ENCODE measurements at regions not wholly inside any gene's neighbourhood (a gene's known extent, or its start where the extent isn't known, plus 50 kb on each side); places are given as distances from the start of the nearest gene placed in this dataset.

DNA sequence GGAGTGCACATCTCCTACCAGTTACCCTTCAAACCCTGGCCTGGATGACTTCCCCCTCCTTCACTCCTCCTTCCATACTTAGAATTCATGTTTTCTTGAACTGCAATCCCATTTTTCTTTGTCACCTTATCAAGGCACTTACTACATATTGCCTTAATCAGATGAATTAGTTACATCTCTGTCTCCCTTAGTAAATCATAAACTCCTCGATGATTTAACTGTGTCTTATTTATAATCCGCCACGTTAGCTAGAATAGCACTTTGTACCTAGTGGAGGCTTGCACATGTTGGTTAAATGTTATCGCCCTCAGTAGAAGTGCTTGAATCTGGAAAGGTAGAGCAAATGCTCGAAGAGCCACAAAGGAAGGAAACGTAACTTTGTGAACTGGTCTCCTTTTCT, 94.7 kb upstream of the RAB11FIP2 start:
- POLR2A ChIA-PET, result no interaction called here
- H3K27ac ChIP-seq (ENCODE audit: low read depth in 2 of 2, low read length in 1 of 2), result no peak overlapping the region
- WGBS (ENCODE audit: low lambda C conversion rate), result 50% methylated on average over 6 of the region's 6 CpGs

DNA sequence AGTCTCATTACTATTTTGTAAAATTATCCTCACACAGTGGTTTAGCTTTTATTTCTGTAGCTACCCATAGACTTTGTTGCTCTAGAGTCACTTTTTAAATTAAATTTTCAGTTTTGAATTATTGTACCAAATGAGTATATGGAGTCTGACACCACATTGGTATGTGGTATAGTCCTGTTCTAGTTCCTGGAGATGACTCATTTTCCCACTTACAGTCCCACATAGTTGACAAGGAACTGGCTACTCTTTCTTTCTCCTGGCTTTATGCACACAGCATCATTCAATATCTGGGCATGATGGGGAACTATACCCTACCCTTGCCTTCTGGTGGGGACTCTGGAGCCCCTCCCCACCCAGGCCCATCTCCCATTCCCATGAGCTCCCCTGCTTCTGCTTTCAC, 92.6 kb upstream of the RAB11FIP2 start:
- ChIA-PET CTCF (no interaction called here), POLR2A (no interaction called here)

More for the DNA sequence above, 94.7 kb upstream of the RAB11FIP2 start:
- no peak overlapping the region for H3K4me2 ChIP-seq
- no peak overlapping the region for H2AFZ ChIP-seq (ENCODE audit: low read depth)
- H3K9me2 ChIP-seq, result no peaks in the 10 kb centered on the region
- CTCF ChIA-PET, result interaction anchor here (2.1 kb wide), 1 partner anchor 13 kb away, joined by 7 read pairs; no protein-coding TSS in a partner anchor
- H4K20me1 ChIP-seq (ENCODE audit: insufficient read depth), result no peaks in the 10 kb centered on the region
- H3K79me2 ChIP-seq (ENCODE audit: insufficient read depth), result no peaks in the 10 kb centered on the region
- H3K9ac ChIP-seq, result no peak overlapping the region
- H3K36me3 ChIP-seq (replicated peaks in 1 of 2; ENCODE audit: control insufficient read depth in 1 of 2, insufficient read depth in 2 of 2, low read length in 1 of 2), result no peaks in the 10 kb centered on the region
- no peak for DNase-seq
- TF ChIP-seq RCOR1 (IDR thresholded peaks at IDR 0.05; ENCODE audit: low read length) (no peak), YY1 (IDR thresholded peaks at IDR 0.05; ENCODE audit: low read depth) (no peak), MEF2A (IDR thresholded peaks at IDR 0.05; ENCODE audit: borderline replicate concordance, low read depth) (no peak), ZBTB33 (IDR thresholded peaks at IDR 0.05; ENCODE audit: borderline replicate concordance, low read depth) (no peak), NFIC (IDR thresholded peaks at IDR 0.05; ENCODE audit: borderline replicate concordance) (no peak), TCF12 (IDR thresholded peaks at IDR 0.05) (no peak), TAF1 (IDR thresholded peaks at IDR 0.05; ENCODE audit: borderline replicate concordance, low read depth, low read length) (no peak), SIN3A (IDR thresholded peaks at IDR 0.05; ENCODE audit: borderline replicate concordance, low read depth, low read length) (no peak), PBX3 (IDR thresholded peaks at IDR 0.05) (no peak), FOSL2 (IDR thresholded peaks at IDR 0.05; ENCODE audit: borderline replicate concordance, low read depth) (no peak)
- TF ChIP-seq, protein P1, sequence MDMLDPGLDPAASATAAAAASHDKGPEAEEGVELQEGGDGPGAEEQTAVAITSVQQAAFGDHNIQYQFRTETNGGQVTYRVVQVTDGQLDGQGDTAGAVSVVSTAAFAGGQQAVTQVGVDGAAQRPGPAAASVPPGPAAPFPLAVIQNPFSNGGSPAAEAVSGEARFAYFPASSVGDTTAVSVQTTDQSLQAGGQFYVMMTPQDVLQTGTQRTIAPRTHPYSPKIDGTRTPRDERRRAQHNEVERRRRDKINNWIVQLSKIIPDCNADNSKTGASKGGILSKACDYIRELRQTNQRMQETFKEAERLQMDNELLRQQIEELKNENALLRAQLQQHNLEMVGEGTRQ (IDR thresholded peaks at IDR 0.05; ENCODE audit: borderline replicate concordance, low read depth, low read length), result no peak
- H3K9me3 ChIP-seq, result no peaks in the 10 kb centered on the region
- H3K27me3 ChIP-seq (ENCODE audit: insufficient read depth), result no peaks in the 10 kb centered on the region
- H3K4me1 ChIP-seq (ENCODE audit: control insufficient read depth in 1 of 2, insufficient read depth in 2 of 2, low read depth in 1 of 2, low read length in 1 of 2), result peaks cover 0 to 2% of the 10 kb centered on the region in 2 experiments; a peak in 1 of 4 replicates
- no peaks in the 10 kb centered on the region for H3F3A ChIP-seq (replicated peaks; ENCODE audit: insufficient read depth)
- no peak overlapping the region for H3K4me3 ChIP-seq (ENCODE audit: low read depth in 2 of 2, low read length in 1 of 2)

More for the DNA sequence above, 92.6 kb upstream of the RAB11FIP2 start:
- Histone ChIP-seq H3K4me1 (ENCODE audit: control insufficient read depth in 1 of 2, insufficient read depth in 2 of 2, low read depth in 1 of 2, low read length in 1 of 2) (no peaks in the 10 kb centered on the region), H3F3A (replicated peaks; ENCODE audit: insufficient read depth) (no peaks in the 10 kb centered on the region), H2AFZ (ENCODE audit: low read depth) (no peak overlapping the region), H3K4me2 (no peak overlapping the region), H3K9me3 (no peaks in the 10 kb centered on the region), H3K9me2 (no peaks in the 10 kb centered on the region), H3K79me2 (ENCODE audit: insufficient read depth) (no peaks in the 10 kb centered on the region), H3K9ac (no peak overlapping the region), H3K36me3 (replicated peaks in 1 of 2; ENCODE audit: control insufficient read depth in 1 of 2, insufficient read depth in 2 of 2, low read length in 1 of 2) (no peaks in the 10 kb centered on the region), H4K20me1 (ENCODE audit: insufficient read depth) (no peaks in the 10 kb centered on the region), H3K4me3 (ENCODE audit: low read depth in 2 of 2, low read length in 1 of 2) (no peak overlapping the region), H3K27ac (ENCODE audit: low read depth in 2 of 2, low read length in 1 of 2) (no peak overlapping the region), H3K27me3 (ENCODE audit: insufficient read depth) (no peaks in the 10 kb centered on the region)
- no peak for DNase-seq
- TF ChIP-seq TCF12 (IDR thresholded peaks at IDR 0.05) (no peak), MEF2A (IDR thresholded peaks at IDR 0.05; ENCODE audit: borderline replicate concordance, low read depth) (no peak)
- TF ChIP-seq, protein P2, sequence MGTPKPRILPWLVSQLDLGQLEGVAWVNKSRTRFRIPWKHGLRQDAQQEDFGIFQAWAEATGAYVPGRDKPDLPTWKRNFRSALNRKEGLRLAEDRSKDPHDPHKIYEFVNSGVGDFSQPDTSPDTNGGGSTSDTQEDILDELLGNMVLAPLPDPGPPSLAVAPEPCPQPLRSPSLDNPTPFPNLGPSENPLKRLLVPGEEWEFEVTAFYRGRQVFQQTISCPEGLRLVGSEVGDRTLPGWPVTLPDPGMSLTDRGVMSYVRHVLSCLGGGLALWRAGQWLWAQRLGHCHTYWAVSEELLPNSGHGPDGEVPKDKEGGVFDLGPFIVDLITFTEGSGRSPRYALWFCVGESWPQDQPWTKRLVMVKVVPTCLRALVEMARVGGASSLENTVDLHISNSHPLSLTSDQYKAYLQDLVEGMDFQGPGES (IDR thresholded peaks at IDR 0.05; ENCODE audit: low read depth, low read length), result no peak

Data from SK-N-SH (cell line).